Bronchial epithelial cell (primary cell): ENCODE measurements at regions not wholly inside any gene's neighbourhood (a gene's known extent, or its start where the extent isn't known, plus 50 kb on each side); places are given as distances from the start of the nearest gene placed in this dataset.

ENCODE experiments used
- DNase-seq: peaks from one replicate; pipeline ENCODE4 v3.0.0-alpha.2; 2010; ENCODE audit warnings: low read depth
- FAIRE-seq: peaks from 2 replicates; lab custom pipeline; 2011; peaks lifted over from hg19 to GRCh38; lab: Jason Lieb, UNC
- H3K27me3 ChIP-seq: 2 replicates; pipeline ENCODE4 v1.5.1; 2011; ENCODE audit warnings: low read length; ENCODE audit not compliant: control insufficient read depth, insufficient read depth
- H3K36me3 ChIP-seq: 2 replicates; pipeline ENCODE4 v1.5.1; 2011; ENCODE audit warnings: low read length; ENCODE audit not compliant: control insufficient read depth, insufficient read depth
- H3K4me3 ChIP-seq: 2 replicates; pipeline ENCODE4 v1.5.1; 2011; ENCODE audit warnings: mild to moderate bottlenecking, low read depth, low read length, control low read depth
- CTCF ChIP-seq: IDR thresholded peaks from 2 replicates; pipeline ENCODE4 v1.5.1; 2011; ENCODE audit warnings: mild to moderate bottlenecking, moderate library complexity, low read length, control low read depth, inconsistent platforms; ENCODE audit not compliant: insufficient read depth, severe bottlenecking

GRCh38 chr13:90906554-90906953, 440.9 kb upstream of the MIR17HG start:
- Histone ChIP-seq H3K4me3 (no peak overlapping the region), H3K27me3 (no peaks in the 10 kb centered on the region), H3K36me3 (no peaks in the 10 kb centered on the region)
- no peak for TF ChIP-seq CTCF
- FAIRE-seq: no peak
- no peak for DNase-seq

- no peak for FAIRE-seq
- TF ChIP-seq CTCF: no peak
- no peaks in the 10 kb centered on the region for H3K36me3 ChIP-seq
- H3K4me3 ChIP-seq: no peak overlapping the region
- DNase-seq: no peak
- no peaks in the 10 kb centered on the region for H3K27me3 ChIP-seq
Measured at GRCh38 chr13:90908792-90909191, 438.7 kb upstream of the MIR17HG start.

- no peak for TF ChIP-seq CTCF
- no peak for FAIRE-seq
- Histone ChIP-seq H3K4me3 (no peak overlapping the region), H3K27me3 (no peaks in the 10 kb centered on the region), H3K36me3 (no peaks in the 10 kb centered on the region)
- no peak for DNase-seq
Measured at GRCh38 chr13:90910018-90910639, 437.4 kb upstream of the MIR17HG start.

- no peak for FAIRE-seq
Measured at GRCh38 chr13:90912247-90912646, 435.2 kb upstream of the MIR17HG start.

GRCh38 chr13:90918536-90918935, 429.0 kb upstream of the MIR17HG start:
- no peak for FAIRE-seq

More at GRCh38 chr13:90912247-90912646, 435.2 kb upstream of the MIR17HG start:
- Histone ChIP-seq H3K27me3 (no peaks in the 10 kb centered on the region), H3K36me3 (no peaks in the 10 kb centered on the region), H3K4me3 (no peak overlapping the region)
- no peak for TF ChIP-seq CTCF
- no peak for DNase-seq

More at GRCh38 chr13:90918536-90918935, 429.0 kb upstream of the MIR17HG start:
- TF ChIP-seq CTCF: no peak
- no peaks in the 10 kb centered on the region for H3K36me3 ChIP-seq
- no peak overlapping the region for H3K4me3 ChIP-seq
- peak; percentile 64 for DNase-seq
- no peaks in the 10 kb centered on the region for H3K27me3 ChIP-seq
